NOMO-1 (cell line): ENCODE measurements at regions not wholly inside any gene's neighbourhood (a gene's known extent, or its start where the extent isn't known, plus 50 kb on each side); places are given as distances from the start of the nearest gene placed in this dataset.
A peak's percentile ranks its signal among the peaks of the same experiment; 100 is the strongest.
"Not testable (repeated sequence)": the region's sequence is repeated elsewhere in the genome, so short reads cannot be mapped to it uniquely, and the experiment has no call there.

Experiments
- DNase-seq, 2 experiments: peaks; one replicate each; lab custom pipeline; 2025; ENCODE audit not compliant: unreplicated experiment in 2 of 2; lab: John Stamatoyannopoulos, UW

DNA sequence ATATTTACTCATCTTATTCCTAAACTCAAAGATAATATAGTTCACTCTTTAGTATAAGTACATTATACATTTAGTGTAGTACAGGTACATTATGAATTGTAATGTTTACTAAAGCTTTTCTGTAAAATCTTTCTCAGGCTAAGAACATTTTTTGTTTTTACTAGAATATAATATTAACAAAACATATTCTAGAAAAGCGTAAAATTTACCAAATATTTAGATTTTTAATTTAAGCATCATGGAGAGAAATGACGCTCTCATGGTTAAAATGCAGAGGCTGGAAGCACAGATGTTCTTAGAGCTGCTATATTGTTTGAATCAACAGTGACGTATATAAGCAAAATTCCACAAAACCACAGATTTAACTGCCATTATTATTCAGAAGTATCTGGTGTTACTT is 54.7 kb upstream of the NBPF15 start:
- not testable (repeated sequence) for DNase-seq

GRCh38 chr1:144516906-144517305 is 55.4 kb upstream of the NBPF15 start:
- DNase-seq: not testable (repeated sequence)

GRCh38 chr1:144518439-144518838 is 57.0 kb upstream of the NBPF15 start:
- not testable (repeated sequence) for DNase-seq

- DNase-seq: not testable (repeated sequence)
Observed at GRCh38 chr1:144519528-144520189, 58.2 kb upstream of the NBPF15 start.

DNA sequence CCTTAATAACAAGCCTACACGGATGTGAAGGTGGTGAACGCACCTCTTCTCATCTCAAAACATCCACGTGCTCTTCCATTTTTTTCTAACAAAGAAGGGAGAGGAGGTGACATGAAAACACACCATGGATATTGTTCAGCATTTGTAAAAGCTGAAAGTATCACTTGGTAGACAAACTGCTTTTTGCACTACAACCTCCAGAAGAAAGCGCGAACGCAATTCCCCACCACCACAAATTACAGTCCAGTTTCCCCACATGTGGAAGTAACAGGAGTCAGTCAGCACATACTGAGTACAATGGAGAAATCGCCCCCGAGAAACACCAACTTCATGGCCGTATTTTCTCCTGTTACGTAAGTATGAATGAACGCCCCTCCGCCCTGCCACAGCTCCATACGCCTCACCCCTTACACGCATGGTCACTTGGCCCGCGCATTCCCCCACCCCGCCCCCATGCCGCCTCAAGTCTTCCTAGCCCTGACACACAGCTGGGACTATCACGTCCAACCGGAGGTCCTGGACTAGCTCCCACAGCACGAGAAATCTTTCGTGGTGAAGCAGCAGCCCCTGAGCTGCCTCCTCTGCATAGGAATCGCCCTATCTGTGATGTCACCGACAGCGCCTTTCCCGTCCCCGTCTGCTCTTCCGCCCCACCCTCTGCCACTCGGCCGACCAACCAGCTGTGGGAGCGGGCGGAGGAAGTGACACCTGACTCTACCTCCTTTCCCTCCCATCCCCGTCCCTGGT is 62.4 kb upstream of the NBPF15 start:
- peak in 1 of 2 experiments; percentile 17 for DNase-seq

GRCh38 chr1:144532156-144532607 is 60.5 kb upstream of the PPIAL4F start:
- not testable (repeated sequence) for DNase-seq

DNA sequence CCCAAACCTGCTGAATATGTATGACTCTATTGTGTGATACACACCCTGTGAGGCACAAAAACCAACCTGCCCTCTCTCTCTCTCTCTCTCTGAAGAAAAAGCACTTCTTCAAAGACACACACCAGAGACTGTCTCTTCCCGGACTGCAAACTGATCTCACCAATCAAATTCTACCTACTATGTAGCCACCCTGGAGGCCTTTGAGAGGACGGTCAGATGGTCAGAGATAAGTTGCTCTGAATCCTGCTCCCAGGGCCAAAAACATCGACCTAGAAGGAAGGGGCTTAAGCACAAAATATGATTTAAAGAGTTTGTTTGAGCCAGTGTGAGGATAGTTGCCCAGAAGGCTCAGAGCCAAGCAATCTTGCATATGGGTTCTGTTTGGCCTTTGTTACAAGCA is 59.2 kb upstream of the PPIAL4F start:
- DNase-seq: not testable (repeated sequence)

GRCh38 chr1:144534286-144534685 is 58.4 kb upstream of the PPIAL4F start:
- DNase-seq: not testable (repeated sequence)

GRCh38 chr1:144536677-144537076 is 56.0 kb upstream of the PPIAL4F start:
- not testable (repeated sequence) for DNase-seq

- DNase-seq: not testable (repeated sequence)
Observed at GRCh38 chr1:144537234-144537633, 55.5 kb upstream of the PPIAL4F start.

GRCh38 chr1:144538736-144539135 is 54.0 kb upstream of the PPIAL4F start:
- not testable (repeated sequence) for DNase-seq

DNA sequence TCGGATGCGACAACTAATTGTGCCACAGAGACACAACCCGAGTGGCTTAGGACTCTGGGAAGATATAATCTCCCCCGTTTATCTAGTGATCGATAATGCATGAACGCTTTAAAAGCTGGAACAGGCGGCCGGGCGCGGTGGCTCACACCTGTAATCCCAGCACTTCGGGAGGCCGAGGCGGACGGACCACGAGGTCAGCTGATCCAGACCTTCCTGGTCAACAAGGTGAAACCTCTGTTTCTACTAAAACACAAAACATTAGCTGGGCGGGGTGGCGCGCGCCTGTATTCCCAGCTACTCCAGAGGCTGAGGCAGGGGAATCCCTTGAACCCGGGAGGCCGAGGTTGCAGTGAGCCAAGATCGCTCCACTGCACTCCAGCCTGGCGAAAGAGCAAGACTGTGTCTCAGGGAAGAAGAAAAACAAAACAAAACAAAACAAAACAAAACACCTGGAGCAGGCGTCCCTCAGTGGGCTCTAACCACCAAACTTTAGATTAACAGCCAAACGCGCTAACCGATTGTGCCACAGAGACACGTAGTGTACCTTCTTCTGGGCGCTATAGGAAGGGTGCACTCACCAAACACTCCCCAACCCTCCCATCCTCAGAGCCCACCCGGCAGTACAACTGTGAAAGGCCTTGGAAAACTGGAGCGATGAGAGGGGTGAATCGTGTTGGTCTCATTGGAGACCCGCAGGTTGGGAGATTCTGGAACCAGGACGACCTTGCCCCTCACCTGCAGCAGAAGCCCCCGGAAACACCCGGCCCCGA is 53.3 kb upstream of the PPIAL4F start:
- not testable (repeated sequence) for DNase-seq
